Stimulated activated CD4-positive, alpha-beta T cell treated with anti-CD3 and anti-CD28 coated beads, Interleukin-4, amount 100 ng/mL, for 4 hours (primary cell): ENCODE measurements at regions not wholly inside any gene's neighbourhood (a gene's known extent, or its start where the extent isn't known, plus 50 kb on each side); places are given as distances from the start of the nearest gene placed in this dataset.
"Not testable (repeated sequence)": the region's sequence is repeated elsewhere in the genome, so short reads cannot be mapped to it uniquely, and the experiment has no call there.

Source experiments
- DNase-seq, 2 experiments: peaks; one replicate each; pipeline ENCODE4 v3.0.0-alpha.2; 2020

DNA sequence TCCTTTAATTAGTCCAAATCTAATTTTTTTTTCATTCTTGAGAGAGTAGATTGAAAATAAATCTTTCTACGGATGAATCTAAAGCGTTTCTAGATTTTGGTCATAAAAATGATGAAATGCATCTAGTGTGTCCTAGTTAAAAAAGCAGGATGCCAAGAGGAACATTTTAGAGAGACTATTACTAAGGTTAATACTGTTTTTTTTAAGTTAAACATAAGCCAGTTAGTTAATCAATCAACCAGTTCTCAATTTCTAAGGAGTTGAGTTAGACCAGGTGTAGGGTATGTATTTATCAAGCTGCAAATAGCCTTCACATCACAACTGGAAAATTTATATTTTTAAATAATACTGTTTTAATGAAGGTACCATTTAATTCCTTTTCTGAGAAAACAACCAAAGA is 679.5 kb upstream of the IGFBP7 start:
- DNase-seq: no peak

DNA sequence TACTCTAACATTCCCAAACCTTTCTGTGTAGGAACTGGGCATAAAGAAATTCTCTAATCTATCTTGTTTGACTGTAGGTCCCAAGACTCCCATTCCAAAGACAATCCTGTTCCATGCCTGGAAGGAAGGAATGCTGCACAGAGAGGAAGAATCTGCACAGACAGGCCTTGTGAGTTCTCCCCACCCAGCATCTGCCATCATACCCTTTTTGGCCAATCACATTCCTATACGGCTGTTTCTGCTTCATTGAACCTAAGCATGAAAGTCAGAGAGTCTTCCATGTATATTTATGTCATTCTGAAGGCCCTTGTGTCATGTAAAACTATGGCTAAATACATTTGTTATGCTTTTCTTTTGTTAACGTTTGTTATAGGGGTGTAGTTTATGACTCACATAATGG is 667.7 kb upstream of the IGFBP7 start:
- no peak for DNase-seq

DNA sequence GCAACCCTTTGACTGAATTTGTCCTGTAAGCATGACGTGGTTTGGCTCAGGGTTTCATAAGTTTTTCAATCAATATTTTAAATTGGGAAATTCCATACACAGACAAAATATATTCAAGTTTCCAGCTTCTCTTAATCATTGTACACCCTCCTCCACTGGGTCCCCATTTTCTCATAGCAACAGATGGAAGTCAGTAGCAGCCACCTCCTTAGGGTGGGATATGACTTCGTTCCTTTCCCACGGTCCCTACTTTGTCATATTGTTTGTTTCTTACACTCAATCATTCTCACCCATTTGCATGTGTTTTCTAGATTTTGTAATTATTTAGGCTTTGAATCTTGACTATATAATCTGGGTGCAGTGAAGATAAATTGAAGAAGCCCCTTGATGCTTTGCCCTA is 664.5 kb upstream of the IGFBP7 start:
- no peak for DNase-seq

DNA sequence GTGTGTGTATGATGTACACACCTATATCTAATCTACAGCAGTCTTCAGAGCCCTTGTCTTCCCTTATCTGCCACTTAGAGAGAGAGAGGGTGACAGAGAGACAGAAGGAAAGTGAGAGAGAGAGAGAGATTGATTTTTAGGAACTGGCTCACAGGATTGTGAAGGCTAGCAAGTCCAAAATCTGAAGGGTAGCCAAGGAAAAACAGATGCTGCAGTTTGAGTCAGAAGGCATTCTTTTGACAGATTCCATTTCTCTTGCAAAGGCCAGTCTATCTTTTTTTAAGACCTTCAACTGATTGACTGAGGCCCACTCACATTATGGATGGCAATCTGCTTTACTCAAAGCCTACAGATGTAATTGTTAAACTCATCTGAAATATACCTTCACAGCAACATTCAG is 664.0 kb upstream of the IGFBP7 start:
- no peak for DNase-seq

DNA sequence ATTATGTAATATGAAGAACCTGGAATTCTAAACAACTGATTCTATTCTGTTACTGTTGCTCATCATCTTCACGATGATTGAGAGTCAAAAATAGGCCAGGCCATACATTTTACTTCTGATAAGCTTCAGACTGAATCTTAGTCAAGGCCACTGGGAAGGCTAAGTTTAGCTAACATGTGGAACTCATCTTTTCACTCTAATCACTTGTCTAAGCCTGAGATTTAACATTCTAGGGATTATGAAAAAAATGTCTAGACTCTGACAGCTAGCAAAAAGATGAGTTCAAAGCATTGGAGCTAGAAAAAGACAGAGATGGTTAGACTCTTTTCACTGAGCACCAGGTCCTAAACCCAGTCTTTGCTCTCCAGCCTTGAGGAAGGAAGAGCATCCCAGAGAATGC is 656.2 kb upstream of the IGFBP7 start:
- DNase-seq: no peak

GRCh38 chr4:57764856-57765255 is 654.7 kb upstream of the IGFBP7 start:
- DNase-seq: no peak

DNA sequence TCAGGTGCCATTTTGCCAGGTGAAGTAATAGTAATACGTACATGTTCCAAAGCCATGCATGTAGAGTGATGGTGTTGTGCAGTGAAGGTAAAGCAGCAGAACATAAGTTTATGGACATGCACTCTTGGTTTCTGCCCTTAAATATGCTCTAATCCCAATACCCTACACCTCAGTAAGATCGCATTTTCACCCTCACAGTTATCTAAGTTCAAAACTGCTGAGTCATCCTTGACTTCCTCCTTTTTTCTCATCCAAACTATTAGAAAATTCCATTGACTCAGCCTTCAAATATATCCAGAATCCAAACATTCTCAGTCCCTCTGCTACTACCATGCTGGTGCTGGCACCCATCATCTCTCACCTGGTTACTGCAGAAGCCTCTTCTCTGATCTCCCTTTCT is 652.9 kb upstream of the IGFBP7 start:
- DNase-seq: no peak

DNA sequence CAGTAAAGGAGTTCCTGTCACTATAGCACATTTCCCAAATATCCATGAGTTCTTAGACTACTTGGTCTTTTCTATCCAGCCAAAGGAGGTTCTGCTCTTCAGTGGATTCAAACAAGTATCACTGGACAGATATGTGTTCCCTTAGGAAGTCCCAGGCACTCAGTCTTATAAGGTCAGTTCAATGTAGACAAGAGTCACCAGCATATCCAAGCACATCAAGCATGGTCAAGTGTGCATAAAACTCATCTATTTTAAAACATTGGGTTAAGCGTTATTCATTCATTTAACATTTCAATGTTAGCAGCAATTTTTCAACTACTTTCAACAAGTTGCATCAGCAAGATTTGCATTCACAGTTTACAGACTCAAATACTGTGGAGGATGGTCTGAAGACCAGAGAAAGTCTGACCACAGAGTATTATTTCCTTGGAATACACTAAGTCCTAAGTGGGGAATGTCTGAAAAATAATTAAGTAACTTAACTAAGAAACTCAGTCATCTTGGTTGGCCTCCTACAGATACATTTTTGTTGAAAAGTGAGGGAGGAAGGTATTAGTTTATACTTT is 630.5 kb upstream of the IGFBP7 start:
- no peak for DNase-seq

GRCh38 chr4:57736781-57737180 is 626.6 kb upstream of the IGFBP7 start:
- DNase-seq: no peak

DNA sequence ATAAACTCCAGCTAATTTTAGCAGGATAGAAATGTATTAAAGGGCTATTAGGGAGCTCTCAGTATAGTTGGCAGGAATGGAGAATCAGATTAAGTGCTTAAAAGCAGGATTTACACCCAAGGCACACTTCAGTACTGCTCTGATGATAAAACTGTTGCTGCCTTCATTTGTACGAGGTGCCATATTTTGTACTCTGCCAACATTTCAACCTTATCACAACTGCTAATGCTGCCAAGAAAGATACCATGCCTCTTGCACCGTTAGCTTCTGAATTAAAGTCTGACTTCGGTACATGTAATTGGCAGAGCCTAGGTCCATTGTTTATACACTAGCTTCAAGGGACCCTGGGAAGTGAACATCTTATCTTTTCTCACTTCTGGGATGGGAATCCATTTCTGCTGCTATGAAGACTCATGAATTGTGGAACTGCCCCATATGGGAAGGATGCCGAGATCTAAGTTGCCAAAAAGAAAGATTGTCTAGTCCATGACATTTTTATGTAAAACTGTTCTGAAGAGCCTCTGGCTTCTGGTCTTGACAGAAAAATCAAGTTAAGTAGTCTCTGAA is 624.0 kb upstream of the IGFBP7 start:
- DNase-seq: no peak

- not testable (repeated sequence) for DNase-seq
These were observed 619.8 kb upstream of the IGFBP7 start for GRCh38 chr4:57729775-57730570.

DNA sequence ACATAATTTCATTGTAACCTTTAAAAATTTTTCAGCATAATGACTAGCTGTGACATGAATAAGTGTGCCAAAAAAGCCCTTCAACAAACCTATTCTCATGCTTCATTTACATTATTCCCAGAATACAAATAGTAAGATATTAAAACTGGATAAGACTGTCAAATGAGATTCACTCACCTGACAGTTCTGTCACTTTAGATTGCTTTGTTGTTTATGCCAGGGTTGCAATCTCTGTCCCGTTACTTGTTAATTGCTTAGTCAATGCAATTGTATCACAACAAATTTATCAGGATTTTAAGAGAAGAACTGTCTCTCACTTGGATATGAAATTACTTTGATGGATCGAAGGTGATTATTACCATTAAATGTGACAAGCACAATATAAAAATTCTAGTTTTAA is 616.0 kb upstream of the IGFBP7 start:
- no peak for DNase-seq

GRCh38 chr4:57719456-57719855 is 609.3 kb upstream of the IGFBP7 start:
- DNase-seq: no peak

DNA sequence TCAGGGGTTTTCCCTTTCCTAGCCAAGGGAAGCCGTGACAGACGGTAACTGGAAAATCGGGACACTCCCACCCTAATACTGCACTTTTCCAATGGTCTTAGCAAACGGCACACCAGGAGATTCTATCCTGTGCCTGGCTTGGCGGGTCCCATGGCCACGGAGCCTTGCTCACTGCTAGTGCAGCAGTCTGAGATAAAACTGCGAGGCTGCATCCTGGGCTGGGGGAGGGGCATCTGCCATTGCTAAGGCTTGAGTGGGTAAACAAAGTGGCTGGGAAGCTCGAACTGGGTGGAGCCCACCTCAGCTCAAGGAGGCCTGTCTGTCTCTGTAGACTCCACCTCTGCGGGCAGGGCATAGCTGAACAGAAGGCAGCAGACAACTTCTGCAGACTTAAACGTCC is 604.1 kb upstream of the IGFBP7 start:
- DNase-seq: not testable (repeated sequence)

- no peak for DNase-seq
These were observed 599.9 kb upstream of the IGFBP7 start for GRCh38 chr4:57710053-57710452.

- DNase-seq: no peak
These were observed 581.2 kb upstream of the IGFBP7 start for GRCh38 chr4:57691370-57691769.

DNA sequence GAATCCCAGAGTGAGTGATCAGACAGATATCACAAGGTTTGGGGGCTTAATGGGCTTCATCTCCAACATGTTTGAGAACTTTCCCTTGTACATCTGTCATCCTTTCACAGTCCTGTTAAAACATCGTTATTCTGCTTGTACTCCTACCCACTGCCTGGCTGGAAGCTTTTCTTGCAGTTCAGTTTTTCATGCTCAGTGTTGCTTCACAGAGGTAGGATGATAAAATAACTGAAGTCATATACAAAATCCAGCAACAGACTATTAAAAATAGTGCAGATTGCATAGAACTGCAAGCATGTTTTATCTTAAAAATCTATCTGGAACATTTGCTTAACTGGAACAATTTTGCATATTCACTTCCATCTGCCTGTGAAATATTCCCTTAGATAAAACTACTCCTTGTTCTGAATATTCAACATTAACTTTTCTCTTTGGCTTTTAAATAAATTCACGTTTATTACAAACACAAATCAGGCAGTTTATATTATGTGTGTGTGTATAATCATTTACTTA is 579.6 kb upstream of the IGFBP7 start:
- no peak for DNase-seq

- DNase-seq: no peak
These were observed 572.1 kb upstream of the IGFBP7 start for GRCh38 chr4:57682275-57682674.

- no peak for DNase-seq
These were observed 569.8 kb upstream of the IGFBP7 start for GRCh38 chr4:57679969-57680368.

DNA sequence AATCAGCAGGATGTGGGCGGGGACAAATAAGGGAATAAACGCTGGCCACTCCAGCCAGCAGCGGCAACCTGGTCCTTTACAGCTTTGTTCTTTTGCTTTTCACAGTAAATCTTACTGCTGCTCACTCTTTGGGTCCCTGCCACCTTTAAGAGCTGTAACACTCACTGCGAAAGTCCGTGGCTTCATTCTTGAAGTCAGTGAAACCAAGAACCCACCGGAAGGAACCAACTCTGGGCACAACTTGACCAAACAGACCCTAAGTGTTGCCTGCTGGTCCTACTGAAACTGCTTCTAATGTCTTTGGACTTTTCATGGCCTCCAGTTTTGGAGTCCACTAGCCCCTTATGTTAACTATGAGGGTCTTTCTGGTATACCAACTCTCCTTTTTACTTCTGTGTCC is 566.2 kb upstream of the IGFBP7 start:
- DNase-seq: no peak

DNA sequence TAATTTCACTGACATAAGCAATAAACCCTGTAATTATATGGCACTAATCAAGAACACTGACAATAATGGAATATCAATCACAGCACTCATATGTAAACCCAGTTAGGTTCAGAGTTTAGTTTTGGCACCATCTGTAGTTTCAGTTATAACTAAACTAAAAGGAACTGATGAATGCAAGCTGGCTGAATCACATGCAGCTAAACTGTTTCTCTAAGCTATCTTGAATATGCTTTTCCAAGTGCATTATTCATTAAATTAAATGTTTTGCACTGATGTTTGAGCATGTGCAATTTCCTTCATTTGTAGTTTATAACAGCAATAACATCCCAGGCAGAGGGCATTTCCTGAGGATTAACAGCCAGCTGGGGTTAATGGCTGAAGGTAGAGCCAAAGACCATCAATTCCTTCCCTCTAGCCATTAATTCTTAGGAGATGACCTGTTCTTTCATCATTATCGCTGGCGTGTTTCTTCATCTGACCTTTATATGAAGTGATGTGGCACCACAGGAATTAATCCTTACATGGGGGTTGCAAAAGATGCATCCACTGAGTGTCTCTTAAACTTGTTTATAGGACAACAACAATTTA is 562.8 kb upstream of the IGFBP7 start:
- no peak for DNase-seq

GRCh38 chr4:57668621-57669020 is 558.4 kb upstream of the IGFBP7 start:
- no peak for DNase-seq

- no peak for DNase-seq
These were observed 555.6 kb upstream of the IGFBP7 start for GRCh38 chr4:57665806-57666205.

DNA sequence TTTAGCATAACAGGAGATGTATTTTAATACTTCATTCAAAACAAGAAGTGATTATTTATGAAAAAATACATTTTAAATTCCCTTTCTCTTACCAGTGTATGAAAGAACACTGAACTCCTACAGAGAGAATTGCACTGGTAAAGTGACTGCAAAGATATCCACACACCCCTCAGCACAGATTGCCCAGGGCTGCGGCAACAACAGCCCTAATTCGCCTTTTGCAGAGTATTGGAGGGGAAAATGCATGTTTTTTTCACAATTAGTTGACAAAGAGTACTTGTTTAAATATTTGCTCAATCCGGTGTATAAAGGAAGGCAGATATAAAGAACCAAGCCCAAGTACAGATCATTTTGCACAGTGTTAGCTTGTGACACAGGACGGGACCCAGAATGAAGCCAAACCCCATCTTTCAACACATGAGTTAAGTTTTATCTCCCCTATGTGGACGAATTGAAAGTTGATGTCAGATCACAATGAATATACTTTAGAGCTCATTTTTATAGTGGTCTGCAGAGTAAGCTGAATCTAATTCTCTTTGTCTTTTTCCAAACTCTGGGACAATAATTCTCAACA is 551.4 kb upstream of the IGFBP7 start:
- DNase-seq: no peak
